DND-41 (cell line): ENCODE measurements at regions not wholly inside any gene's neighbourhood (a gene's known extent, or its start where the extent isn't known, plus 50 kb on each side); places are given as distances from the start of the nearest gene placed in this dataset.

ENCODE experiments used
- ATAC-seq: fragments of 200-7000 bp; cut with Tn5 transposase; 3 replicates; pipeline ENCODE4 v1.9.1; 2021; ENCODE audit warnings: low read depth; ENCODE audit not compliant: insufficient read depth
- DNase-seq: peaks from one replicate; pipeline ENCODE4 v3.0.0-alpha.2; 2020
- H2AFZ ChIP-seq: 2 replicates; pipeline ENCODE4 v1.6.0; 2012; ENCODE audit warnings: low read depth, low read length
- H3K27ac ChIP-seq: 2 replicates; pipeline ENCODE4 v1.5.1; 2012; ENCODE audit warnings: low read length, inconsistent platforms
- H3K27me3 ChIP-seq: fragments of 200-600 bp; sonication (generic); 2 replicates; pipeline ENCODE4 v1.6.0; 2012; ENCODE audit warnings: low read length, mild to moderate bottlenecking, inconsistent platforms; ENCODE audit not compliant: insufficient read depth, poor library complexity
- H3K36me3 ChIP-seq: 2 replicates; pipeline ENCODE4 v1.5.1; 2012; ENCODE audit warnings: low read length, inconsistent platforms; ENCODE audit not compliant: insufficient read depth
- H3K4me1 ChIP-seq: 2 replicates; pipeline ENCODE4 v1.5.1; 2012; ENCODE audit warnings: mild to moderate bottlenecking, low read length; ENCODE audit not compliant: insufficient read depth
- H3K4me2 ChIP-seq: 2 replicates; pipeline ENCODE4 v1.6.0; 2012; ENCODE audit warnings: mild to moderate bottlenecking, moderate library complexity, low read length, inconsistent platforms; ENCODE audit not compliant: insufficient read depth
- H3K4me3 ChIP-seq, 2 experiments: fragments of 200-600 bp in 1 of 2; shearing (Covaris generic) in 1 of 2; 2 replicates each; pipeline ENCODE4 v1.5.1; 2012 to 2016; ENCODE audit warnings: inconsistent platforms in 2 of 2, low read length in 2 of 2, mild to moderate bottlenecking in 2 of 2, low read depth in 1 of 2, moderate library complexity in 1 of 2
- H3K79me2 ChIP-seq: 2 replicates; pipeline ENCODE4 v1.6.0; 2012; ENCODE audit warnings: low read length, inconsistent platforms; ENCODE audit not compliant: insufficient read depth
- H3K9ac ChIP-seq: 2 replicates; pipeline ENCODE4 v1.6.0; 2012; ENCODE audit warnings: low read depth, mild to moderate bottlenecking, inconsistent platforms, low read length, moderate library complexity
- H3K9me3 ChIP-seq: 2 replicates; pipeline ENCODE4 v1.5.1; 2012; ENCODE audit warnings: low read length, moderate library complexity, mild to moderate bottlenecking, inconsistent platforms; ENCODE audit not compliant: insufficient read depth, severe bottlenecking
- H4K20me1 ChIP-seq: 2 replicates; pipeline ENCODE4 v1.6.0; 2012; ENCODE audit warnings: low read length; ENCODE audit not compliant: insufficient read depth
- CTCF ChIP-seq: IDR thresholded peaks from 2 replicates; pipeline ENCODE4 v1.5.1; 2012; ENCODE audit warnings: borderline replicate concordance, low read length, moderate library complexity, mild to moderate bottlenecking; ENCODE audit not compliant: poor library complexity, severe bottlenecking; ENCODE audit errors: extremely low read depth
- EZH2 ChIP-seq: IDR thresholded peaks from 3 replicates; pipeline ENCODE4 v1.6.1; 2012; ENCODE audit warnings: borderline replicate concordance, low read depth, mild to moderate bottlenecking, moderate library complexity, low read length, inconsistent platforms; ENCODE audit not compliant: severe bottlenecking

DNA sequence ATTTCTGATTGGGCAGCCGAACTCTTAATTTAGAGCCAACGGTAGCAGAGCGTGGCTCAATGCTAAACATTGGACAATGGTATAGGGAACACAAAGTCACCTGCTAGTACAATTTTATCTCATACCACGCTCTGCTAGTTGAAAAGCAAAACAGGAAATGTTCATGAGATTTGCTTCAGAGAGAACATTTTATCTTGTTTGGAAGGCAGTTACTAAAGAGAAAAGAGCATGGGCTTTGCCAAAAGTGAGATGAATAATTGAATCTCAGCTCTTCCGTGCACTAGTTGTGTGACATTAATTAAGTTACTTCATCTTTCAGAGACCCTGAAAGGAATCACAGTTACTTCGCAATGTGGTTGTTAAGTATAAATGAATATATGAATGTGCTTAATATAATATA, 161.5 kb upstream of the FAM13C start:
- ATAC-seq (no peak), DNase-seq (no peak)
- no peak overlapping the region for H3K4me3 ChIP-seq
- no peaks in the 10 kb centered on the region for H4K20me1 ChIP-seq
- H3K9ac ChIP-seq = no peak overlapping the region
- TF ChIP-seq CTCF = no peak
- TF ChIP-seq EZH2 = no peak
- no peak overlapping the region for H2AFZ ChIP-seq
- H3K4me1 ChIP-seq = no peaks in the 10 kb centered on the region
- no peaks in the 10 kb centered on the region for H3K27me3 ChIP-seq
- H3K9me3 ChIP-seq = no peaks in the 10 kb centered on the region
- H3K27ac ChIP-seq = no peak overlapping the region
- no peaks in the 10 kb centered on the region for H3K36me3 ChIP-seq
- no peaks in the 10 kb centered on the region for H3K79me2 ChIP-seq
- H3K4me2 ChIP-seq = no peak overlapping the region

GRCh38 chr10:59517996-59518395, 155.6 kb upstream of the FAM13C start:
- no peaks in the 10 kb centered on the region for H3K27me3 ChIP-seq
- no peak for ATAC-seq

DNA sequence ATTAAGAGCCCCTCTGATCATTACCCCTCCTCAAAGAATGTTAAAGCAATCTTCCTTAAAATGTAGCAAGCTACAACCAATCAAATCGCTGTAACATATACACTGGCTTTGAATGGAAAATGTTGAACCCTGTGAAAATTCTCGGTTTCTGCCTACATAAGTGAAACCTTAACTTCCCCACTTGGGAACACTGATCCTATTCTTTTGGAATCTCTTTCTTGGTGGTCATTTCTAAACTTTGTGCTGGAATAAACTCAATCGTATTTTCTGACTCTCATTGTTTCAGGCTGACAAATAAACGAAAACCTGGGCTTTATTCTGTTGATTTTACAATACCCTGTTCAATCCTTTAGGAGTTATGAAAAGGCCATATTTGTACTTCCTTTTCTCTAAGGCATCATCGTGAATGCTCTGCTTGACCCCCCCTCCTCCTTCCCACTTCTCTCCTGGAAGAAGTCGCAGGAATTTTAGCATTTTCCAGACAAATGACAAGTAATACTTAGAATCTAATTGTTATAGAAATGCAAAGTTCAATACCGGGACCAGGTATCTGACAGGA, 155.1 kb upstream of the FAM13C start:
- no peak for TF ChIP-seq EZH2
- TF ChIP-seq CTCF = no peak

More at GRCh38 chr10:59517996-59518395, 155.6 kb upstream of the FAM13C start:
- Histone ChIP-seq H3K9ac (no peak overlapping the region), H2AFZ (no peak overlapping the region), H3K4me1 (no peaks in the 10 kb centered on the region), H3K79me2 (no peaks in the 10 kb centered on the region), H3K4me3 (no peak overlapping the region), H3K9me3 (no peaks in the 10 kb centered on the region), H3K4me2 (no peak overlapping the region), H3K27ac (no peak overlapping the region), H3K36me3 (no peaks in the 10 kb centered on the region), H4K20me1 (no peaks in the 10 kb centered on the region)
- DNase-seq = no peak
- TF ChIP-seq EZH2 = no peak
- TF ChIP-seq CTCF = no peak

More for the DNA sequence above, 155.1 kb upstream of the FAM13C start:
- H3K9me3 ChIP-seq = no peaks in the 10 kb centered on the region
- H3K4me2 ChIP-seq = no peak overlapping the region
- H3K36me3 ChIP-seq = no peaks in the 10 kb centered on the region
- no peak overlapping the region for H3K4me3 ChIP-seq
- DNase-seq = no peak
- no peaks in the 10 kb centered on the region for H4K20me1 ChIP-seq
- no peaks in the 10 kb centered on the region for H3K27me3 ChIP-seq
- no peaks in the 10 kb centered on the region for H3K79me2 ChIP-seq
- H3K4me1 ChIP-seq = no peaks in the 10 kb centered on the region
- no peak overlapping the region for H3K9ac ChIP-seq
- ATAC-seq = no peak
- H2AFZ ChIP-seq = no peak overlapping the region
- H3K27ac ChIP-seq = no peak overlapping the region
